Vagina (tissue), 2 donors: ENCODE measurements at regions not wholly inside any gene's neighbourhood (a gene's known extent, or its start where the extent isn't known, plus 50 kb on each side); places are given as distances from the start of the nearest gene placed in this dataset.

Experiments used
- DNase-seq, 2 donors: peaks; one replicate each; pipeline ENCODE4 v3.0.0-alpha.2; 2017; ENCODE audit errors: extremely low spot score in 2 of 2
- H3K27ac ChIP-seq: fragments of 200-600 bp; sonication (generic); one replicate; pipeline ENCODE4 v1.5.1; 2019
- H3K27me3 ChIP-seq: fragments of 200-600 bp; sonication (generic); one replicate; pipeline ENCODE4 v1.5.1; 2019
- H3K36me3 ChIP-seq, 2 donors: fragments of 200-600 bp; sonication (generic); one replicate each; pipeline ENCODE4 v1.5.1; 2017 to 2019
- H3K4me1 ChIP-seq: fragments of 200-600 bp; sonication (generic); one replicate; pipeline ENCODE4 v1.5.1; 2019
- H3K4me3 ChIP-seq, 2 donors: fragments of 200-600 bp; sonication (generic); 1 replicate in 1 of 2; 2 replicates in 1 of 2; pipeline ENCODE4 v1.5.1; 2016 to 2019
- H3K9me3 ChIP-seq: fragments of 200-600 bp; sonication (generic); one replicate; pipeline ENCODE4 v1.5.1; 2019
- CTCF ChIP-seq, 3 experiments: fragments of 450-650 bp in 2 of 3; fragments of 200-600 bp in 1 of 3; sonication (generic) in 1 of 3; IDR thresholded peaks; one replicate each; pipeline ENCODE4 v1.5.1; 2017 to 2019; ENCODE audit warnings: antibody characterized with exemption in 3 of 3, mild to moderate bottlenecking in 2 of 3, moderate library complexity in 2 of 3
- POLR2A ChIP-seq, 2 donors: fragments of 450-650 bp; IDR thresholded peaks; one replicate each; pipeline ENCODE4 v1.6.1; 2017; ENCODE audit warnings: antibody characterized with exemption in 2 of 2, mild to moderate bottlenecking in 2 of 2, moderate library complexity in 2 of 2
- POLR2AphosphoS5 ChIP-seq, 2 donors: sonication (generic); formaldehyde crosslinking; IDR thresholded peaks; one replicate each; pipeline ENCODE4 v1.9.0; 2017; ENCODE audit warnings: antibody characterized with exemption in 2 of 2, mild to moderate bottlenecking in 2 of 2, low read depth in 1 of 2; ENCODE audit not compliant: insufficient read depth in 1 of 2
- intact Hi-C: fragments of 100-400 bp; cut with DNase I; formaldehyde crosslinking; loops from one replicate; pipeline ENCODE4 v1.15.1; 2023

- intact Hi-C loops, result no loop called here
- Histone ChIP-seq H3K4me1 (no peaks in the 10 kb centered on the region), H3K27me3 (no peaks in the 10 kb centered on the region), H3K27ac (no peak overlapping the region), H3K4me3 (no peak overlapping the region), H3K36me3 (no peaks in the 10 kb centered on the region), H3K9me3 (peaks cover 8% of the 10 kb centered on the region)
- DNase-seq, result no peak
- TF ChIP-seq POLR2A (IDR thresholded peaks at IDR 0.05) (no peak), CTCF (IDR thresholded peaks at IDR 0.05) (no peak), POLR2AphosphoS5 (IDR thresholded peaks at IDR 0.05; ENCODE audit: insufficient read depth in 1 of 2, low read depth in 1 of 2) (no peak)
Observed at GRCh38 chr12:87163122-87163521, 866.1 kb downstream of the C12orf50 start.

DNA sequence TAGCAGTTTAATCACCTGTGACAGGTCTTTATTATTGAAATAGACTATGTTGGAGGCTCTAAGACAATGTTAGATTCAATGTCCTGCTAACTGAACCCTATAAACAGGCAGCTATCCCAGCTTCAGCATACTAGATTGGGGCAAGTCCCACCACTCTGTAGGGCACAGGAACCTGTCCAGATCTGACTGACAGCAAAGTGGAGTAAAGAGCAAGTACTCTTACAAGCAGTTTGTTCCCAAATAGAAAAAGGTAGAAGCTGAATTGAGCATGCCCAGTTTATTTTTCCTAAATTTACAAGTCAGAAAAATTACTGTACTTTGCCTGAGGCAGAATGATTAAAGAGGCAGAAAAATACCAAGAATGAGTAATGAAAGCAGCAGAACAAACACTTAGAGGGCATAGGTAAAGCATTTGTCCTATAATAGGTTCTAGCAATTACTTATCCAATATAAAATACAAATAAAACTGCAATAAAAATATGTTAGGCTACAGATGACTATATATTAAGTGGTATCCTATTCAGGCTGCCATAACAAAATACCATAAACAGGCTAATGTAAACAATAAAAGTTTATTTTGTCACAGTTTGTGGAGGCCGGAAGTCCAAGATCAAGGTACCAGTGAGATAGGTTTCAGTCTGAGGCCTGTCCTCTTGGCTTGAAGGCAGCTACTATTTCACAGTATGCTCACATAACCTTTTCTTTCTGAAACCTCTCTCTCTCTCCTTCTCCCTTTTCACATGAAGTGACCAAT, 868.2 kb downstream of the C12orf50 start:
- Histone ChIP-seq H3K27ac (no peak overlapping the region), H3K4me3 (no peak overlapping the region), H3K27me3 (no peaks in the 10 kb centered on the region), H3K4me1 (no peaks in the 10 kb centered on the region), H3K9me3 (peaks cover 8% of the 10 kb centered on the region), H3K36me3 (no peaks in the 10 kb centered on the region)
- no peak for DNase-seq
- intact Hi-C loops, result no loop called here
- TF ChIP-seq POLR2A (IDR thresholded peaks at IDR 0.05), result no peak
- no peak for TF ChIP-seq CTCF (IDR thresholded peaks at IDR 0.05)
- no peak for TF ChIP-seq POLR2AphosphoS5 (IDR thresholded peaks at IDR 0.05; ENCODE audit: insufficient read depth in 1 of 2, low read depth in 1 of 2)

- H3K4me1 ChIP-seq, result no peaks in the 10 kb centered on the region
- no peak overlapping the region for H3K4me3 ChIP-seq
- H3K36me3 ChIP-seq, result no peaks in the 10 kb centered on the region
- TF ChIP-seq POLR2AphosphoS5 (IDR thresholded peaks at IDR 0.05; ENCODE audit: insufficient read depth in 1 of 2, low read depth in 1 of 2) (no peak), POLR2A (IDR thresholded peaks at IDR 0.05) (no peak), CTCF (IDR thresholded peaks at IDR 0.05) (no peak)
- H3K27me3 ChIP-seq, result no peaks in the 10 kb centered on the region
- intact Hi-C loops, result no loop called here
- H3K9me3 ChIP-seq, result no peaks in the 10 kb centered on the region
- no peak overlapping the region for H3K27ac ChIP-seq
- DNase-seq, result no peak
Observed at GRCh38 chr12:87157791-87158190, 871.4 kb downstream of the C12orf50 start.

DNA sequence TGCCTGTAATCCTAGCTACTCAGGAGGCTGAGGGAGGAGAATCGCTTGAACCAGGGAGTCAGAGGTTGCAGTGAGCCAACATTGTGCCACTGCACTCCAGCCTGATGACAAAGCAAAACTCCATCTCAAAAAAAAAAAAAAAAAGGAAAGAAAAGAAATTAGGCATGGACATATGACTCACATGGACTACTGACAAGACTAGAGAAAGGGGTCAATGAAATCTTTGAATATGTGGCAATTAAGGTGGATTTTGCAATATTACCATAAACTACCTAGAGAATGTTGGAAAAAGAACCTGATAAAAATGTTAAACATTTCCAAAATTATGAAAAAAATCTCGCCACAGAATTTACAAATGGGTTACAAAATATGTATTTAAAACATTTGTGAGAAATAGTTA, 873.6 kb downstream of the C12orf50 start:
- Histone ChIP-seq H3K4me3 (no peak overlapping the region), H3K4me1 (no peaks in the 10 kb centered on the region), H3K9me3 (no peaks in the 10 kb centered on the region), H3K27ac (no peak overlapping the region), H3K36me3 (no peaks in the 10 kb centered on the region), H3K27me3 (no peaks in the 10 kb centered on the region)
- DNase-seq, result no peak
- intact Hi-C loops, result no loop called here
- TF ChIP-seq CTCF (IDR thresholded peaks at IDR 0.05) (no peak), POLR2A (IDR thresholded peaks at IDR 0.05) (no peak), POLR2AphosphoS5 (IDR thresholded peaks at IDR 0.05; ENCODE audit: insufficient read depth in 1 of 2, low read depth in 1 of 2) (no peak)

DNA sequence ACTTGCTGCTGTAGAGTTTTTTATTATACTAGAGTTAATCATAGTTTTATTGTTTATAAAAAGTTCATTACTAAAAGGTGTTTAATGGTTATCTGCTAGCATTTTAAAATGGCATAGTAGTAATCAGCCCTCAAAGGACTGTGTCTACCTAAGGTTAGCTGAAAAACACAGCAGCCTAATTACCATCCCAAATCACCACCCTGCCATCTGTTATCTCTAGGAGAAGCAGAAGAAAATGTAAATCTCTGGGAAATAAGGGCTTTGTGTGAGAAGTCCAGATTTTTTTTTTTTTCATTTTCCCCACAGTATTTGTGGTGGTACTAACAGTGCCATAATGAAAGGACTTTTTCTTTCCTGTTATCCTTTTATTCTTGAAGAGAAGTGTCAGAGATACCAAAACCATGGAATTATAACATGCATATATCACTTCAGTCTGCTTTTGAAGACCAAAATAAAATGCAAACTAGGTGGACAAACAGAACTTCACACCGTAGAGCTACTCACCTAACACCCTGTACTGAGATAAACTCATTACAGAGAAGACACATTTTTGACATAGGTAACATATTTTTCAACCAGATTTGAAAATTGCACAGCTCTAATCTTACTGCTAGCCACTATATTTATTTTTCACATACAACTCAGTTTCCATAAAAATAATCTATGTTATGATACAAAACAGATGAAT, 876.2 kb downstream of the C12orf50 start:
- no peaks in the 10 kb centered on the region for H3K9me3 ChIP-seq
- no peaks in the 10 kb centered on the region for H3K4me1 ChIP-seq
- no peak overlapping the region for H3K27ac ChIP-seq
- no peak overlapping the region for H3K4me3 ChIP-seq
- no peak for DNase-seq
- intact Hi-C loops, result no loop called here
- no peaks in the 10 kb centered on the region for H3K27me3 ChIP-seq
- no peak for TF ChIP-seq POLR2AphosphoS5 (IDR thresholded peaks at IDR 0.05; ENCODE audit: insufficient read depth in 1 of 2, low read depth in 1 of 2)
- no peak for TF ChIP-seq POLR2A (IDR thresholded peaks at IDR 0.05)
- TF ChIP-seq CTCF (IDR thresholded peaks at IDR 0.05), result no peak
- H3K36me3 ChIP-seq, result no peaks in the 10 kb centered on the region
